ENCODE measurements at regions not wholly inside any gene's neighbourhood (a gene's known extent, or its start where the extent isn't known, plus 50 kb on each side); places are given as distances from the start of the nearest gene placed in this dataset.

DNA sequence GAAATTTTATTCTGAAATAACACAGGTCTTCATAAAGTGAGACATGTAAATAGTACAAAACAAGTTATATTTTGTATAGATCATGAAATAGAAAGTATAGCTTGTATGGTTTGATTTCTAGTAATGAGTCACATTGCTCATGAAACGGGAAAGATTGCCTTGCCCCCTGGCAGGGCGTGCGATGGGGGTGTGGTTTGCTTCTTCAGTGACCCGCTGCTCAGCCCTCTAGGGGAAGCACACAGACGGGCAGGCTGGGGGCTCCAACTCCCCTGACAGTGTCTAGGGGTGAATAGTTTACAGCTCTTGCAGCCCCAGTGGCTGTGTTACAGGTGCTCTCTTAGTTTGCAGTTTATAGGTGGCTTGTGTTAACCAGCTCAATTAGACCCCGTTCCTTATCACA, 170.5 kb upstream of the RGS17 start:
- TF ChIP-seq, protein P1, sequence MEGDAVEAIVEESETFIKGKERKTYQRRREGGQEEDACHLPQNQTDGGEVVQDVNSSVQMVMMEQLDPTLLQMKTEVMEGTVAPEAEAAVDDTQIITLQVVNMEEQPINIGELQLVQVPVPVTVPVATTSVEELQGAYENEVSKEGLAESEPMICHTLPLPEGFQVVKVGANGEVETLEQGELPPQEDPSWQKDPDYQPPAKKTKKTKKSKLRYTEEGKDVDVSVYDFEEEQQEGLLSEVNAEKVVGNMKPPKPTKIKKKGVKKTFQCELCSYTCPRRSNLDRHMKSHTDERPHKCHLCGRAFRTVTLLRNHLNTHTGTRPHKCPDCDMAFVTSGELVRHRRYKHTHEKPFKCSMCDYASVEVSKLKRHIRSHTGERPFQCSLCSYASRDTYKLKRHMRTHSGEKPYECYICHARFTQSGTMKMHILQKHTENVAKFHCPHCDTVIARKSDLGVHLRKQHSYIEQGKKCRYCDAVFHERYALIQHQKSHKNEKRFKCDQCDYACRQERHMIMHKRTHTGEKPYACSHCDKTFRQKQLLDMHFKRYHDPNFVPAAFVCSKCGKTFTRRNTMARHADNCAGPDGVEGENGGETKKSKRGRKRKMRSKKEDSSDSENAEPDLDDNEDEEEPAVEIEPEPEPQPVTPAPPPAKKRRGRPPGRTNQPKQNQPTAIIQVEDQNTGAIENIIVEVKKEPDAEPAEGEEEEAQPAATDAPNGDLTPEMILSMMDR (conservative IDR thresholded peaks at IDR 0.05), result no peak
- TF ChIP-seq ZFX (IDR thresholded peaks at IDR 0.05), result no peak
